Neural progenitor cell (in vitro differentiated cells): ENCODE measurements at regions not wholly inside any gene's neighbourhood (a gene's known extent, or its start where the extent isn't known, plus 50 kb on each side); places are given as distances from the start of the nearest gene placed in this dataset.

Experiments used
- EZH2 ChIP-seq: fragments of 200-600 bp; sonication (generic); IDR thresholded peaks from 2 replicates; pipeline ENCODE4 v1.6.1; 2017; ENCODE audit warnings: antibody characterized with exemption, mild to moderate bottlenecking, moderate library complexity
- TF ChIP-seq, protein P1 (sequence below): fragments of 200-600 bp; sonication (generic); IDR thresholded peaks from 2 replicates; pipeline ENCODE4 v1.5.1; 2017; ENCODE audit warnings: antibody characterized with exemption, mild to moderate bottlenecking

DNA sequence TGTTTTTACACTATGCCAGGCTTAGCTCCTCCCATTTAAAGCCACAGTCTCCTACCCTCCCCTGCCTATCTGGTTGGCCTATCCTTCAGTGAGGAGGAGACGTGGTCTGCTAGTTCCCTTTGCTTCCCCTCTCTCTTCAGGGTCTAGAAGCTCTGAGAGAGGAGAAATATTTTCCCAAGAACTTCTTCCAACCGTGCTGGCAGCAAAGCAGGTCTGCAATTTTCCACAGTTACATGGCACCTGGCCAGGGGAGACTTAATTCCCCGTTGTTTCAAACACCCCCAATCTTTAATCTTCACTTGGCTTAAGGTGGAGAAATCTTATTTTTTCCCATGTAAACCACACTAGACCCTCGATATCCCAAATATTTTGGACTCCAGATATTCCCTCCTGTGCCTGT, 149.5 kb upstream of the MCTP2 start:
- TF ChIP-seq EZH2: no peak
- TF ChIP-seq, protein P1, sequence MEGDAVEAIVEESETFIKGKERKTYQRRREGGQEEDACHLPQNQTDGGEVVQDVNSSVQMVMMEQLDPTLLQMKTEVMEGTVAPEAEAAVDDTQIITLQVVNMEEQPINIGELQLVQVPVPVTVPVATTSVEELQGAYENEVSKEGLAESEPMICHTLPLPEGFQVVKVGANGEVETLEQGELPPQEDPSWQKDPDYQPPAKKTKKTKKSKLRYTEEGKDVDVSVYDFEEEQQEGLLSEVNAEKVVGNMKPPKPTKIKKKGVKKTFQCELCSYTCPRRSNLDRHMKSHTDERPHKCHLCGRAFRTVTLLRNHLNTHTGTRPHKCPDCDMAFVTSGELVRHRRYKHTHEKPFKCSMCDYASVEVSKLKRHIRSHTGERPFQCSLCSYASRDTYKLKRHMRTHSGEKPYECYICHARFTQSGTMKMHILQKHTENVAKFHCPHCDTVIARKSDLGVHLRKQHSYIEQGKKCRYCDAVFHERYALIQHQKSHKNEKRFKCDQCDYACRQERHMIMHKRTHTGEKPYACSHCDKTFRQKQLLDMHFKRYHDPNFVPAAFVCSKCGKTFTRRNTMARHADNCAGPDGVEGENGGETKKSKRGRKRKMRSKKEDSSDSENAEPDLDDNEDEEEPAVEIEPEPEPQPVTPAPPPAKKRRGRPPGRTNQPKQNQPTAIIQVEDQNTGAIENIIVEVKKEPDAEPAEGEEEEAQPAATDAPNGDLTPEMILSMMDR: no peak
